ENCODE measurements at regions not wholly inside any gene's neighbourhood (a gene's known extent, or its start where the extent isn't known, plus 50 kb on each side); places are given as distances from the start of the nearest gene placed in this dataset.
"Not testable (repeated sequence)": the region's sequence is repeated elsewhere in the genome, so short reads cannot be mapped to it uniquely, and the experiment has no call there.

GRCh38 chr18:1306641-1307040 is 402.0 kb downstream of the ADCYAP1 start:
- no peak for DNase-seq

GRCh38 chr18:1308686-1309085 is 404.0 kb downstream of the ADCYAP1 start:
- no peak for DNase-seq

GRCh38 chr18:1311376-1311775 is 406.7 kb downstream of the ADCYAP1 start:
- DNase-seq, result no peak

- DNase-seq, result not testable (repeated sequence)
These were observed 430.7 kb downstream of the ADCYAP1 start for GRCh38 chr18:1335345-1335744.

- no peak for DNase-seq
These were observed 446.3 kb downstream of the ADCYAP1 start for GRCh38 chr18:1350931-1351450.

- no peak for DNase-seq
These were observed 448.4 kb downstream of the ADCYAP1 start for GRCh38 chr18:1353025-1353424.

GRCh38 chr18:1357724-1358123 is 453.1 kb downstream of the ADCYAP1 start:
- DNase-seq, result no peak

- peak; percentile 11 for DNase-seq
These were observed 457.3 kb downstream of the ADCYAP1 start for GRCh38 chr18:1361936-1362335.

- no peak for DNase-seq
These were observed 465.9 kb downstream of the ADCYAP1 start for GRCh38 chr18:1370552-1370951.

GRCh38 chr18:1371724-1372123 is 467.1 kb downstream of the ADCYAP1 start:
- no peak for DNase-seq

GRCh38 chr18:1383465-1383864 is 478.8 kb downstream of the ADCYAP1 start:
- no peak for DNase-seq

GRCh38 chr18:1388468-1388867 is 483.8 kb downstream of the ADCYAP1 start:
- not testable (repeated sequence) for DNase-seq

- DNase-seq, result no peak
These were observed 487.4 kb downstream of the ADCYAP1 start for GRCh38 chr18:1392046-1392445.

- no peak for DNase-seq
These were observed 488.4 kb downstream of the ADCYAP1 start for GRCh38 chr18:1392865-1393734.

- DNase-seq, result no peak
These were observed 489.3 kb downstream of the ADCYAP1 start for GRCh38 chr18:1393929-1394328.

- DNase-seq, result no peak
These were observed 489.8 kb downstream of the ADCYAP1 start for GRCh38 chr18:1394426-1394825.

- DNase-seq, result no peak
These were observed 490.3 kb downstream of the ADCYAP1 start for GRCh38 chr18:1394966-1395365.

GRCh38 chr18:1408376-1408775 is 503.7 kb downstream of the ADCYAP1 start:
- DNase-seq, result peak; percentile 99

- no peak for DNase-seq
These were observed 508.1 kb downstream of the ADCYAP1 start for GRCh38 chr18:1412655-1413322.

GRCh38 chr18:1413323-1413675 is 508.6 kb downstream of the ADCYAP1 start:
- no peak for DNase-seq

- DNase-seq, result no peak
These were observed 511.4 kb downstream of the ADCYAP1 start for GRCh38 chr18:1416074-1416473.

GRCh38 chr18:1421502-1421901 is 516.8 kb downstream of the ADCYAP1 start:
- no peak for DNase-seq

- no peak for DNase-seq
These were observed 518.0 kb downstream of the ADCYAP1 start for GRCh38 chr18:1422634-1423033.

GRCh38 chr18:1425679-1426078 is 521.0 kb downstream of the ADCYAP1 start:
- no peak for DNase-seq
